GM12892 (cell line): ENCODE measurements at regions not wholly inside any gene's neighbourhood (a gene's known extent, or its start where the extent isn't known, plus 50 kb on each side); places are given as distances from the start of the nearest gene placed in this dataset.

Source experiments
- POLR2A ChIP-seq: IDR thresholded peaks from 2 replicates; pipeline ENCODE4 v1.6.1; 2011; ENCODE audit warnings: low read depth, low read length, control low read depth
- POLR2AphosphoS5 ChIP-seq: IDR thresholded peaks from 2 replicates; pipeline ENCODE4 v1.6.1; 2011; ENCODE audit warnings: low read depth, low read length, control low read depth

- TF ChIP-seq POLR2AphosphoS5 (no peak), POLR2A (no peak)
Measured at GRCh38 chr12:91819132-91819447, 326.6 kb downstream of the BTG1 start.
